ENCODE measurements at regions not wholly inside any gene's neighbourhood (a gene's known extent, or its start where the extent isn't known, plus 50 kb on each side); places are given as distances from the start of the nearest gene placed in this dataset.

DNA sequence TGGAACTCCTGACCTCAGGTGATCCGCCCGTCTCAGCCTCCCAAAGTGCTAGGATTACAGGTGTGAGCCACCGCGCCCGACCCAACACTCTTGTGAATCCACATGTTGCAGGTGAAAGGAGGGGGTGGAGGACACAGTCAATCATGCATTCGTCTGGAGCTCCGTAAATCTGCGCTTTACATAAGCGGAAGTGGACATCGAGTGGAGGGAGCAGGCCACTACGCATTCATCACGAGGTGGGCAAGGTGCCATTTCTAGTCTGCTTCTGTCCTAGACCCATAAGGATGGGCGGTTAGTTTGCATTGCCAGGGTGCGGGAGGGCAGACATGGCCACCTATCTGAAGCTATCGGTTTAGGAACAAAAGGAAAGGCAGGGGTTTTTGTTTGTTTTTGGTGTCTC lies 225.2 kb upstream of the TCERG1L start:
- no peaks in the 10 kb centered on the region for H3K36me3 ChIP-seq (replicated peaks; ENCODE audit: insufficient read depth, low read length)
- H3K27ac ChIP-seq (ENCODE audit: low read length): no peak overlapping the region
- no peaks in the 10 kb centered on the region for H3K9me2 ChIP-seq (replicated peaks; ENCODE audit: insufficient read depth, low read length)
- no peaks in the 10 kb centered on the region for H3F3A ChIP-seq (ENCODE audit: insufficient read depth, low read length)
- H3K4me2 ChIP-seq (ENCODE audit: low read depth, low read length): no peak overlapping the region
- H3K27me3 ChIP-seq (replicated peaks; ENCODE audit: insufficient read depth, low read length): no peaks in the 10 kb centered on the region; the same call in 1 of the 2 replicates
- H3K9ac ChIP-seq (ENCODE audit: low read length): no peak overlapping the region
- no peak for DNase-seq
- no peak overlapping the region for H2AFZ ChIP-seq (ENCODE audit: low read length)
- TF ChIP-seq EZH2phosphoT487 (IDR thresholded peaks at IDR 0.05; ENCODE audit: low read length) (no peak), EZH2 (optimal IDR thresholded peaks at IDR 0.05; ENCODE audit: low read depth, low read length) (no peak)
- TF ChIP-seq, protein P1, sequence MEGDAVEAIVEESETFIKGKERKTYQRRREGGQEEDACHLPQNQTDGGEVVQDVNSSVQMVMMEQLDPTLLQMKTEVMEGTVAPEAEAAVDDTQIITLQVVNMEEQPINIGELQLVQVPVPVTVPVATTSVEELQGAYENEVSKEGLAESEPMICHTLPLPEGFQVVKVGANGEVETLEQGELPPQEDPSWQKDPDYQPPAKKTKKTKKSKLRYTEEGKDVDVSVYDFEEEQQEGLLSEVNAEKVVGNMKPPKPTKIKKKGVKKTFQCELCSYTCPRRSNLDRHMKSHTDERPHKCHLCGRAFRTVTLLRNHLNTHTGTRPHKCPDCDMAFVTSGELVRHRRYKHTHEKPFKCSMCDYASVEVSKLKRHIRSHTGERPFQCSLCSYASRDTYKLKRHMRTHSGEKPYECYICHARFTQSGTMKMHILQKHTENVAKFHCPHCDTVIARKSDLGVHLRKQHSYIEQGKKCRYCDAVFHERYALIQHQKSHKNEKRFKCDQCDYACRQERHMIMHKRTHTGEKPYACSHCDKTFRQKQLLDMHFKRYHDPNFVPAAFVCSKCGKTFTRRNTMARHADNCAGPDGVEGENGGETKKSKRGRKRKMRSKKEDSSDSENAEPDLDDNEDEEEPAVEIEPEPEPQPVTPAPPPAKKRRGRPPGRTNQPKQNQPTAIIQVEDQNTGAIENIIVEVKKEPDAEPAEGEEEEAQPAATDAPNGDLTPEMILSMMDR (IDR thresholded peaks at IDR 0.05; ENCODE audit: low read length): no peak
- H3K79me2 ChIP-seq (ENCODE audit: low read length): no peaks in the 10 kb centered on the region
- no peaks in the 10 kb centered on the region for H4K20me1 ChIP-seq (ENCODE audit: insufficient read depth, low read length)
- no peak overlapping the region for H3K4me3 ChIP-seq (ENCODE audit: low read length)
- H3K4me1 ChIP-seq (ENCODE audit: low read length): no peaks in the 10 kb centered on the region
- no peaks in the 10 kb centered on the region for H3K9me3 ChIP-seq (replicated peaks; ENCODE audit: insufficient read depth, low read length)

DNA sequence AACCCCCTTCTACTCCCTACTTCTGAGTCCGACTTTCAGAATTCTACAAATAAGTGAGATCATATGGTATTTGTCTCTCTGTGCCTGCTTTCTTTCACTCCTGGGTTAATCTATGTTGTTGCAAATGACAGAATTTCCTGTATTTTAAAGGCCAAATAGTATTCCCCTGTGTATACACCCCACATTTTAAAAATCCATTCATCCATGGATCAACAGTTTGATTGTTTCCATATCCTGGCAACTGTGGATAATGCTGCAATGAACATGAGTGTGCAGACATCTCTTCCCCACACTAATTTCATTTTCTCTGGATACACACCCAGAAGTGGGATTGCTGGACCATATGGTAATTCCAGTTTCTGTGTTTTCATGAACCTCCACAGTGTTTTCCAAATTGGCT lies 225.8 kb upstream of the TCERG1L start:
- TF ChIP-seq EZH2phosphoT487 (IDR thresholded peaks at IDR 0.05; ENCODE audit: low read length) (no peak), EZH2 (optimal IDR thresholded peaks at IDR 0.05; ENCODE audit: low read depth, low read length) (no peak)
- TF ChIP-seq, protein P1 (IDR thresholded peaks at IDR 0.05; ENCODE audit: low read length): no peak
- no peak overlapping the region for H3K27ac ChIP-seq (ENCODE audit: low read length)
- H3K9ac ChIP-seq (ENCODE audit: low read length): no peak overlapping the region
- no peaks in the 10 kb centered on the region for H3K79me2 ChIP-seq (ENCODE audit: low read length)
- no peaks in the 10 kb centered on the region for H4K20me1 ChIP-seq (ENCODE audit: insufficient read depth, low read length)
- DNase-seq: no peak
- no peak overlapping the region for H3K4me3 ChIP-seq (ENCODE audit: low read length)
- H3K9me3 ChIP-seq (replicated peaks; ENCODE audit: insufficient read depth, low read length): no peaks in the 10 kb centered on the region
- no peaks in the 10 kb centered on the region for H3K4me1 ChIP-seq (ENCODE audit: low read length)
- H3K27me3 ChIP-seq (replicated peaks; ENCODE audit: insufficient read depth, low read length): no peaks in the 10 kb centered on the region; the same call in 1 of the 2 replicates
- H3K36me3 ChIP-seq (replicated peaks; ENCODE audit: insufficient read depth, low read length): no peaks in the 10 kb centered on the region
- H3K9me2 ChIP-seq (replicated peaks; ENCODE audit: insufficient read depth, low read length): no peaks in the 10 kb centered on the region
- no peaks in the 10 kb centered on the region for H3F3A ChIP-seq (ENCODE audit: insufficient read depth, low read length)
- no peak overlapping the region for H2AFZ ChIP-seq (ENCODE audit: low read length)
- H3K4me2 ChIP-seq (ENCODE audit: low read depth, low read length): no peak overlapping the region

DNA sequence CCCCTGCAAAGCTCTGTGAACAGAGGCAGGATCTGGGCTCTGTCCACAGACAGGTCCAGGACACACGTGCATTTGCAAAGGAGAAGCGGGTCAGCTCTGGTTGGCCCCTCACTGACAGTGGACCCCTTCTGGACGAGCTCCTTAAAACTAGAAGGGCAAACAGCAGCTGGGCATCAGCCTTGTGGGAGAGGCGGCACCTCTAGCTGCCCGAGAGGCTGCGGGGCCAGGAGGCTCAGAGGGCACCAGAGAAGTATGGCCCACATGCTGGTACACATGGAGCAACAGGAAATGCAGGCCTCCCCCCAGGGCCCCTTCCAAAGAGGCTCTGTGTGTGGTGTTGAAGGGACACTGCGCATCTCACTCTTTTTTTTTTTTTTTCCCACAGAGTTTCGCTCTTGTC lies 233.0 kb upstream of the TCERG1L start:
- no peak for DNase-seq
- no peak overlapping the region for H3K27ac ChIP-seq (ENCODE audit: low read length)
- no peaks in the 10 kb centered on the region for H3K79me2 ChIP-seq (ENCODE audit: low read length)
- no peaks in the 10 kb centered on the region for H3F3A ChIP-seq (ENCODE audit: insufficient read depth, low read length)
- no peaks in the 10 kb centered on the region for H3K9me3 ChIP-seq (replicated peaks; ENCODE audit: insufficient read depth, low read length)
- H3K4me3 ChIP-seq (ENCODE audit: low read length): no peak overlapping the region
- H3K9ac ChIP-seq (ENCODE audit: low read length): no peak overlapping the region
- no peaks in the 10 kb centered on the region for H3K4me1 ChIP-seq (ENCODE audit: low read length)
- peaks cover 4% of the 10 kb centered on the region; the same call in 1 of the 2 replicates for H3K27me3 ChIP-seq (replicated peaks; ENCODE audit: insufficient read depth, low read length)
- TF ChIP-seq, protein P1 (IDR thresholded peaks at IDR 0.05; ENCODE audit: low read length): no peak
- TF ChIP-seq EZH2 (optimal IDR thresholded peaks at IDR 0.05; ENCODE audit: low read depth, low read length) (no peak), EZH2phosphoT487 (IDR thresholded peaks at IDR 0.05; ENCODE audit: low read length) (no peak)
- H3K4me2 ChIP-seq (ENCODE audit: low read depth, low read length): no peak overlapping the region
- H3K9me2 ChIP-seq (replicated peaks; ENCODE audit: insufficient read depth, low read length): no peaks in the 10 kb centered on the region
- H4K20me1 ChIP-seq (ENCODE audit: insufficient read depth, low read length): no peaks in the 10 kb centered on the region
- no peak overlapping the region for H2AFZ ChIP-seq (ENCODE audit: low read length)
- no peaks in the 10 kb centered on the region for H3K36me3 ChIP-seq (replicated peaks; ENCODE audit: insufficient read depth, low read length)

All from MM.1S (cell line).